Colonic mucosa (tissue), 4 donors: ENCODE measurements at regions not wholly inside any gene's neighbourhood (a gene's known extent, or its start where the extent isn't known, plus 50 kb on each side); places are given as distances from the start of the nearest gene placed in this dataset.

Experiments
- DNase-seq: peaks from one replicate; pipeline ENCODE4 v3.0.0-alpha.2; 2020
- H3K27ac ChIP-seq: fragments of 200-600 bp; one replicate; pipeline ENCODE4 v1.8.0; 2021
- H3K27me3 ChIP-seq: fragments of 200-600 bp; one replicate; pipeline ENCODE4 v1.8.0; 2021
- H3K36me3 ChIP-seq: fragments of 200-600 bp; one replicate; pipeline ENCODE4 v1.8.0; 2021
- H3K4me1 ChIP-seq: fragments of 200-600 bp; one replicate; pipeline ENCODE4 v1.8.0; 2021; ENCODE audit warnings: mild to moderate bottlenecking
- H3K4me3 ChIP-seq: fragments of 200-600 bp; one replicate; pipeline ENCODE4 v1.8.0; 2021
- H3K9ac ChIP-seq, 2 donors: one replicate each; pipeline ENCODE4 v1.7.0; 2013; ENCODE audit warnings: control low read depth in 2 of 2, low read depth in 2 of 2, low read length in 2 of 2
- H3K9me3 ChIP-seq: fragments of 200-600 bp; one replicate; pipeline ENCODE4 v1.8.0; 2021
- CTCF ChIP-seq: fragments of 200-600 bp; IDR thresholded peaks from one replicate; pipeline ENCODE4 v1.8.0; 2022; ENCODE audit warnings: antibody characterized with exemption, mild to moderate bottlenecking
- intact Hi-C: fragments of 100-400 bp; cut with DNase I; formaldehyde crosslinking; loops from one replicate; pipeline ENCODE4 v1.14.1; 2022
- donor health status: healthy.
- donor health status: DM: no; HTN: no; CAD: no.
- donor health status: DM: no; HTN: no; CAD: no.

- H3K27me3 ChIP-seq = no peaks in the 10 kb centered on the region
- TF ChIP-seq CTCF = no peak
- H3K4me3 ChIP-seq = no peak overlapping the region
- no peak overlapping the region for H3K9ac ChIP-seq
- H3K4me1 ChIP-seq = no peaks in the 10 kb centered on the region
- DNase-seq = no peak
- no peaks in the 10 kb centered on the region for H3K9me3 ChIP-seq
- H3K27ac ChIP-seq = no peak overlapping the region
- intact Hi-C loops = no loop called here
- no peaks in the 10 kb centered on the region for H3K36me3 ChIP-seq
These were observed 551.2 kb downstream of the QKI start for GRCh38 chr6:163965426-163966348.

- Histone ChIP-seq H3K27me3 (no peaks in the 10 kb centered on the region), H3K9ac (no peak overlapping the region), H3K4me3 (no peak overlapping the region), H3K4me1 (no peaks in the 10 kb centered on the region), H3K27ac (no peak overlapping the region), H3K36me3 (no peaks in the 10 kb centered on the region), H3K9me3 (no peaks in the 10 kb centered on the region)
- DNase-seq = no peak
- intact Hi-C loops = no loop called here
- TF ChIP-seq CTCF = no peak
These were observed 550.3 kb downstream of the QKI start for GRCh38 chr6:163964789-163965188.

GRCh38 chr6:163963205-163964120 is 548.9 kb downstream of the QKI start:
- H3K4me1 ChIP-seq = no peaks in the 10 kb centered on the region
- no peaks in the 10 kb centered on the region for H3K9me3 ChIP-seq
- H3K27me3 ChIP-seq = no peaks in the 10 kb centered on the region
- no peak for TF ChIP-seq CTCF
- H3K9ac ChIP-seq = no peak overlapping the region
- intact Hi-C loops = no loop called here
- no peak overlapping the region for H3K27ac ChIP-seq
- DNase-seq = no peak
- no peak overlapping the region for H3K4me3 ChIP-seq
- no peaks in the 10 kb centered on the region for H3K36me3 ChIP-seq

GRCh38 chr6:163962627-163963117 is 548.2 kb downstream of the QKI start:
- H3K4me1 ChIP-seq = no peaks in the 10 kb centered on the region
- intact Hi-C loops = no loop called here
- no peak overlapping the region for H3K9ac ChIP-seq
- no peaks in the 10 kb centered on the region for H3K9me3 ChIP-seq
- no peak for DNase-seq
- no peak overlapping the region for H3K27ac ChIP-seq
- TF ChIP-seq CTCF = no peak
- no peaks in the 10 kb centered on the region for H3K36me3 ChIP-seq
- no peaks in the 10 kb centered on the region for H3K27me3 ChIP-seq
- H3K4me3 ChIP-seq = no peak overlapping the region

GRCh38 chr6:163960128-163960527 is 545.6 kb downstream of the QKI start:
- no peak for TF ChIP-seq CTCF
- no peak for DNase-seq
- intact Hi-C loops = no loop called here
- Histone ChIP-seq H3K4me3 (no peak overlapping the region), H3K9me3 (no peaks in the 10 kb centered on the region), H3K27me3 (no peaks in the 10 kb centered on the region), H3K4me1 (no peaks in the 10 kb centered on the region), H3K36me3 (no peaks in the 10 kb centered on the region), H3K27ac (no peak overlapping the region), H3K9ac (no peak overlapping the region)
